DND-41 (cell line): ENCODE measurements at regions not wholly inside any gene's neighbourhood (a gene's known extent, or its start where the extent isn't known, plus 50 kb on each side); places are given as distances from the start of the nearest gene placed in this dataset.

ENCODE experiments used
- ATAC-seq: fragments of 200-7000 bp; cut with Tn5 transposase; 3 replicates; pipeline ENCODE4 v1.9.1; 2021; ENCODE audit warnings: low read depth; ENCODE audit not compliant: insufficient read depth
- DNase-seq: peaks from one replicate; pipeline ENCODE4 v3.0.0-alpha.2; 2020
- H2AFZ ChIP-seq: 2 replicates; pipeline ENCODE4 v1.6.0; 2012; ENCODE audit warnings: low read depth, low read length
- H3K27ac ChIP-seq: 2 replicates; pipeline ENCODE4 v1.5.1; 2012; ENCODE audit warnings: low read length, inconsistent platforms
- H3K27me3 ChIP-seq: fragments of 200-600 bp; sonication (generic); 2 replicates; pipeline ENCODE4 v1.6.0; 2012; ENCODE audit warnings: low read length, mild to moderate bottlenecking, inconsistent platforms; ENCODE audit not compliant: insufficient read depth, poor library complexity
- H3K36me3 ChIP-seq: 2 replicates; pipeline ENCODE4 v1.5.1; 2012; ENCODE audit warnings: low read length, inconsistent platforms; ENCODE audit not compliant: insufficient read depth
- H3K4me1 ChIP-seq: 2 replicates; pipeline ENCODE4 v1.5.1; 2012; ENCODE audit warnings: mild to moderate bottlenecking, low read length; ENCODE audit not compliant: insufficient read depth
- H3K4me2 ChIP-seq: 2 replicates; pipeline ENCODE4 v1.6.0; 2012; ENCODE audit warnings: mild to moderate bottlenecking, moderate library complexity, low read length, inconsistent platforms; ENCODE audit not compliant: insufficient read depth
- H3K4me3 ChIP-seq, 2 experiments: fragments of 200-600 bp in 1 of 2; shearing (Covaris generic) in 1 of 2; 2 replicates each; pipeline ENCODE4 v1.5.1; 2012 to 2016; ENCODE audit warnings: inconsistent platforms in 2 of 2, low read length in 2 of 2, mild to moderate bottlenecking in 2 of 2, low read depth in 1 of 2, moderate library complexity in 1 of 2
- H3K79me2 ChIP-seq: 2 replicates; pipeline ENCODE4 v1.6.0; 2012; ENCODE audit warnings: low read length, inconsistent platforms; ENCODE audit not compliant: insufficient read depth
- H3K9ac ChIP-seq: 2 replicates; pipeline ENCODE4 v1.6.0; 2012; ENCODE audit warnings: low read depth, mild to moderate bottlenecking, inconsistent platforms, low read length, moderate library complexity
- H3K9me3 ChIP-seq: 2 replicates; pipeline ENCODE4 v1.5.1; 2012; ENCODE audit warnings: low read length, moderate library complexity, mild to moderate bottlenecking, inconsistent platforms; ENCODE audit not compliant: insufficient read depth, severe bottlenecking
- H4K20me1 ChIP-seq: 2 replicates; pipeline ENCODE4 v1.6.0; 2012; ENCODE audit warnings: low read length; ENCODE audit not compliant: insufficient read depth
- CTCF ChIP-seq: IDR thresholded peaks from 2 replicates; pipeline ENCODE4 v1.5.1; 2012; ENCODE audit warnings: borderline replicate concordance, low read length, moderate library complexity, mild to moderate bottlenecking; ENCODE audit not compliant: poor library complexity, severe bottlenecking; ENCODE audit errors: extremely low read depth
- EZH2 ChIP-seq: IDR thresholded peaks from 3 replicates; pipeline ENCODE4 v1.6.1; 2012; ENCODE audit warnings: borderline replicate concordance, low read depth, mild to moderate bottlenecking, moderate library complexity, low read length, inconsistent platforms; ENCODE audit not compliant: severe bottlenecking

- H3K4me2 ChIP-seq = no peak overlapping the region
- ATAC-seq (no peak), DNase-seq (no peak)
- no peak overlapping the region for H3K4me3 ChIP-seq
- no peak overlapping the region for H3K27ac ChIP-seq
- H3K9ac ChIP-seq = no peak overlapping the region
- H3K36me3 ChIP-seq = no peaks in the 10 kb centered on the region
- no peaks in the 10 kb centered on the region for H4K20me1 ChIP-seq
- no peak for TF ChIP-seq EZH2
- TF ChIP-seq CTCF = no peak
- H3K9me3 ChIP-seq = no peaks in the 10 kb centered on the region
- no peaks in the 10 kb centered on the region for H3K4me1 ChIP-seq
- no peaks in the 10 kb centered on the region for H3K27me3 ChIP-seq
- H2AFZ ChIP-seq = no peak overlapping the region
- H3K79me2 ChIP-seq = no peaks in the 10 kb centered on the region
Measured at GRCh38 chr3:148307443-148307843, 390.3 kb upstream of the AGTR1 start.

GRCh38 chr3:148309390-148310035, 388.2 kb upstream of the AGTR1 start:
- H3K27me3 ChIP-seq = no peaks in the 10 kb centered on the region

GRCh38 chr3:148315756-148316155, 381.9 kb upstream of the AGTR1 start:
- no peaks in the 10 kb centered on the region for H3K36me3 ChIP-seq
- no peaks in the 10 kb centered on the region for H3K4me1 ChIP-seq
- no peaks in the 10 kb centered on the region for H3K27me3 ChIP-seq
- H3K4me3 ChIP-seq = no peak overlapping the region
- no peaks in the 10 kb centered on the region for H4K20me1 ChIP-seq
- H3K4me2 ChIP-seq = no peak overlapping the region
- H3K27ac ChIP-seq = no peak overlapping the region
- DNase-seq (no peak), ATAC-seq (no peak)
- no peaks in the 10 kb centered on the region for H3K79me2 ChIP-seq
- H3K9ac ChIP-seq = no peak overlapping the region
- no peaks in the 10 kb centered on the region for H3K9me3 ChIP-seq
- no peak overlapping the region for H2AFZ ChIP-seq
- TF ChIP-seq CTCF (no peak), EZH2 (no peak)

More at GRCh38 chr3:148309390-148310035, 388.2 kb upstream of the AGTR1 start:
- Histone ChIP-seq H3K36me3 (no peaks in the 10 kb centered on the region), H3K4me2 (no peak overlapping the region), H2AFZ (no peak overlapping the region), H3K9me3 (no peaks in the 10 kb centered on the region), H3K27ac (no peak overlapping the region), H3K9ac (no peak overlapping the region), H4K20me1 (no peaks in the 10 kb centered on the region), H3K4me1 (no peaks in the 10 kb centered on the region), H3K79me2 (no peaks in the 10 kb centered on the region), H3K4me3 (no peak overlapping the region)
- TF ChIP-seq CTCF = peak; percentile 69
- no peak for TF ChIP-seq EZH2
- peak; percentile 64; the same call in 2 of the 3 replicates for ATAC-seq
- DNase-seq = peak; percentile 17

GRCh38 chr3:148318240-148318639, 379.5 kb upstream of the AGTR1 start:
- no peaks in the 10 kb centered on the region for H3K36me3 ChIP-seq
- no peaks in the 10 kb centered on the region for H4K20me1 ChIP-seq

More at GRCh38 chr3:148318240-148318639, 379.5 kb upstream of the AGTR1 start:
- Histone ChIP-seq H3K9ac (no peak overlapping the region), H3K4me1 (no peaks in the 10 kb centered on the region), H3K4me2 (no peak overlapping the region), H3K27ac (no peak overlapping the region), H3K79me2 (no peaks in the 10 kb centered on the region), H3K4me3 (no peak overlapping the region), H3K9me3 (no peaks in the 10 kb centered on the region), H2AFZ (no peak overlapping the region), H3K27me3 (no peaks in the 10 kb centered on the region)
- DNase-seq = no peak
- TF ChIP-seq CTCF (no peak), EZH2 (no peak)
- ATAC-seq = no peak
